Thoracic aorta (tissue), 2 donors: ENCODE measurements at regions not wholly inside any gene's neighbourhood (a gene's known extent, or its start where the extent isn't known, plus 50 kb on each side); places are given as distances from the start of the nearest gene placed in this dataset.

Experiments used
- ATAC-seq: fragments of 150-250 bp; one replicate; pipeline ENCODE4 v1.8.0; 2017; ENCODE audit warnings: low read depth; ENCODE audit not compliant: insufficient number of reproducible peaks, low FRiP score
- DNase-seq: peaks from one replicate; pipeline ENCODE4 v3.0.0-alpha.2; 2020; ENCODE audit warnings: low spot score
- H3K27ac ChIP-seq, 2 donors: fragments of 200-600 bp; sonication (generic); 1 replicate in 1 of 2; 2 replicates in 1 of 2; pipeline ENCODE4 v1.5.1; 2016; ENCODE audit warnings: mild to moderate bottlenecking in 2 of 2, moderate library complexity in 2 of 2
- H3K27me3 ChIP-seq: fragments of 200-600 bp; sonication (generic); replicated peaks from 2 replicates; pipeline ENCODE4 v1.6.0; 2016; ENCODE audit warnings: mild to moderate bottlenecking; ENCODE audit not compliant: insufficient read depth
- H3K36me3 ChIP-seq: fragments of 200-600 bp; sonication (generic); one replicate; pipeline ENCODE4 v1.5.1; 2016
- H3K4me1 ChIP-seq, 2 donors: fragments of 200-600 bp; sonication (generic); 1 replicate in 1 of 2; 2 replicates in 1 of 2; pipeline versions ENCODE4 v1.5.1 to v1.6.0; 2016; ENCODE audit warnings: low read depth in 2 of 2, mild to moderate bottlenecking in 1 of 2; ENCODE audit not compliant: control insufficient read depth in 1 of 2
- H3K4me3 ChIP-seq: fragments of 200-600 bp; sonication (generic); 2 replicates; pipeline ENCODE4 v1.5.1; 2016; ENCODE audit warnings: mild to moderate bottlenecking
- H3K9me3 ChIP-seq: fragments of 200-600 bp; sonication (generic); 2 replicates; pipeline ENCODE4 v1.5.1; 2016
- CTCF ChIP-seq: fragments of 200-600 bp; sonication (generic); IDR thresholded peaks from one replicate; pipeline ENCODE4 v1.5.1; 2019; ENCODE audit warnings: antibody characterized with exemption

DNA sequence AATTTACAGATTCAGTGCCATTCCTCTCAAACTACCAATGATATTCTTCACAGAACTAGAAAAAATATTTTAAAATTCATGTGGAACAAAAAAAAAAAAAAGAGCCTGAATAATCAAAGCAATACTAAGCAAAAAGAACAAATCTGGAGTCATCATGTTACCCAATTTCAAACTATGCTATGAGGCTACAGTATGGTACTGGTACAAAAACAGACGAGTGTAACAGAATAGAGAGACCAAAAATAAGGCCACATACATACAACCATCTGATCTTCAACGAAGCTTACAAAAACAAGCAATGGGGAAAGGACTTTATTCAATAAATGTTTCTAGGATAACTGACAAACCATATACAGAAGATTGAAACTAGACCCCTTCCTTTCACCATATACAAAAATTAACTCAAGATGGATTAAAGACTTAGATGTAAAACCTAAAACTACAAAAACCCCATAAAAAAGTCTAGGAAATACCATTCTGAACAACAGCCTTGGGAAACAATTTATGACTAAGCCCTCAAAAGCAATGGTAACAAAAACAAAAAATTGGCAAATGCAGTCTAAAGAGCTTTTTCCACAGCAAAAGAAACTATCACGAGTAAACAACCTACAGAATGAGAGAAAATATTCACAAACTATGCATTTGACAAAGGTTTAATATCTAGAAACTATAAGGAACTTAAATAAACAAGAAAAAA lies 207.7 kb downstream of the PTN start:
- no peak for ATAC-seq
- TF ChIP-seq CTCF = no peak
- Histone ChIP-seq H3K9me3 (no peaks in the 10 kb centered on the region), H3K4me1 (no peaks in the 10 kb centered on the region), H3K27ac (no peak overlapping the region), H3K4me3 (no peak overlapping the region), H3K36me3 (no peaks in the 10 kb centered on the region), H3K27me3 (no peaks in the 10 kb centered on the region)
- no peak for DNase-seq

DNA sequence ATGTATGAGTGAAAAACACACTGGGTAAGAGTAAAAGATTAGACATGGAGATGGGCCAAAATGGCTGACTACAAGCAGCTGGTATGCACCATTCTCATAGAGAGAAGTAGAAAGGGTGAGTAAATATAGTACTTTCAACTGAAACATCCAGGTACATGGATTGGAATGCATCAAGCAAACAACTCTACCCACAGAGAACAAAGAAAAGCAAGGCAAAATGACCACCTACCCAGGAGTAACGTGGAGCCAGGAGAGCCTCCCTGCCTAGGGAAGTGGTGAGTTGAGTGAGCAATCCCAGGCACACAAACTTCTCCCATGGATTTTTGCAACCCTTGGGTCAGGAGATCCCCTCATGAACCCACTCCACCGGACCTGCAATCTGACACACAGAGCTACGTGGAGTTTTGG lies 212.8 kb downstream of the PTN start:
- ATAC-seq (no peak), DNase-seq (no peak)
- H3K4me1 ChIP-seq = no peaks in the 10 kb centered on the region
- no peak overlapping the region for H3K4me3 ChIP-seq
- TF ChIP-seq CTCF = no peak
- no peaks in the 10 kb centered on the region for H3K36me3 ChIP-seq
- no peak overlapping the region for H3K27ac ChIP-seq
- no peaks in the 10 kb centered on the region for H3K27me3 ChIP-seq
- no peaks in the 10 kb centered on the region for H3K9me3 ChIP-seq

GRCh38 chr7:137129025-137129424 lies 214.5 kb downstream of the PTN start:
- no peak for DNase-seq
- Histone ChIP-seq H3K27ac (no peak overlapping the region), H3K4me1 (no peaks in the 10 kb centered on the region), H3K36me3 (no peaks in the 10 kb centered on the region), H3K27me3 (no peaks in the 10 kb centered on the region), H3K9me3 (no peaks in the 10 kb centered on the region), H3K4me3 (no peak overlapping the region)
- TF ChIP-seq CTCF = no peak
- no peak for ATAC-seq

GRCh38 chr7:137127806-137128205 lies 215.7 kb downstream of the PTN start:
- Histone ChIP-seq H3K9me3 (no peaks in the 10 kb centered on the region), H3K27me3 (no peaks in the 10 kb centered on the region), H3K4me1 (no peaks in the 10 kb centered on the region), H3K4me3 (no peak overlapping the region), H3K36me3 (no peaks in the 10 kb centered on the region), H3K27ac (no peak overlapping the region)
- ATAC-seq (no peak), DNase-seq (no peak)
- TF ChIP-seq CTCF = no peak

DNA sequence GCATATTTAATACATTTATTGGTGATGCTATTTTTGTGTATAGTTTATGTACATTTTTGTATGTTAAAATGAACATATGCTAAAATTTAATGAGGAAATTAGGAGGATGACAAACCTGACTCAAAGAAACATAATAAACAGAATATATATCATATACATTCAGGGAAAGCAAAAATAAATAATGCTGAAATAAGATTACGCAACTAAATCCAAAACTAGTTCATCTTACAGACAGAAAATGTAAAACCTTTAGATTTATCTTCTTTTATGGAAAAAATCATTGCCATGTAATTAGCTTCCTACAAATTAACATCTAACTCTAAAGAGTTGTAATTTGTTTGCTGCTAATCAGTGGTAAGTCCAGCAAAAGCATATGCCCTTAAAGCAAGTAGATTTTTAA lies 216.5 kb downstream of the PTN start:
- Histone ChIP-seq H3K27ac (no peak overlapping the region), H3K36me3 (no peaks in the 10 kb centered on the region), H3K27me3 (no peaks in the 10 kb centered on the region), H3K4me3 (no peak overlapping the region), H3K4me1 (no peaks in the 10 kb centered on the region), H3K9me3 (no peaks in the 10 kb centered on the region)
- ATAC-seq (no peak), DNase-seq (no peak)
- no peak for TF ChIP-seq CTCF
